Choroid plexus epithelial cell (primary cell): ENCODE measurements at regions not wholly inside any gene's neighbourhood (a gene's known extent, or its start where the extent isn't known, plus 50 kb on each side); places are given as distances from the start of the nearest gene placed in this dataset.

Experiments
- DNase-seq: peaks from one replicate; pipeline ENCODE4 v3.0.0-alpha.2; 2010; ENCODE audit warnings: low read depth
- H3K4me3 ChIP-seq: 2 replicates; pipeline ENCODE4 v1.5.1; 2011; ENCODE audit warnings: low read depth, mild to moderate bottlenecking, control low read depth, low read length, moderate library complexity
- CTCF ChIP-seq: conservative IDR thresholded peaks from 2 replicates; pipeline ENCODE4 v1.5.1; 2011; ENCODE audit warnings: low read depth, mild to moderate bottlenecking, control low read depth, inconsistent platforms, low read length, moderate library complexity

GRCh38 chr14:55904086-55904485, 214.1 kb upstream of the PELI2 start:
- H3K4me3 ChIP-seq, result no peak overlapping the region

GRCh38 chr14:55908106-55908505, 210.1 kb upstream of the PELI2 start:
- no peak for DNase-seq
- TF ChIP-seq CTCF, result no peak
- H3K4me3 ChIP-seq, result no peak overlapping the region

More at GRCh38 chr14:55904086-55904485, 214.1 kb upstream of the PELI2 start:
- DNase-seq, result no peak
- TF ChIP-seq CTCF, result no peak

DNA sequence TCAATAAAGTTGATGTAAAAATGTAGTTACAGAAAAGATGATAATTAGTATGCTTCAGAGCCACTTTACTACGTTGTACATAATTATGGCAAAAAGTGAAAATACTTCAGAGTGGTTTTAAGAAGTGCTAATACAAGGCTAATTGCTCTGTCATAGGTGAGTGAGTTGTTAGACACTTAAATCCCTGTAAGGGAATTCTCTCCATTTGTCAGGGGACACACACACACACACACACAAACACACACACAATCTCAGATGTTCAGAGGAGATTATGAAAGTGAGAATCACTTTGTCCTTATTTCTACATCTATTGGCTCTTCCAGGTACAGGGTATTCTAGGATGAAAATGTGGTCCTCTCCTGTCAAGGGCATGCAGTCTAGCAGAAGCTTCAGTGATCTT, 208.3 kb upstream of the PELI2 start:
- no peak for DNase-seq
- TF ChIP-seq CTCF, result no peak
- H3K4me3 ChIP-seq, result no peak overlapping the region

- no peak for DNase-seq
- TF ChIP-seq CTCF, result no peak
- no peak overlapping the region for H3K4me3 ChIP-seq
These were observed 207.5 kb upstream of the PELI2 start for GRCh38 chr14:55910601-55911243.

DNA sequence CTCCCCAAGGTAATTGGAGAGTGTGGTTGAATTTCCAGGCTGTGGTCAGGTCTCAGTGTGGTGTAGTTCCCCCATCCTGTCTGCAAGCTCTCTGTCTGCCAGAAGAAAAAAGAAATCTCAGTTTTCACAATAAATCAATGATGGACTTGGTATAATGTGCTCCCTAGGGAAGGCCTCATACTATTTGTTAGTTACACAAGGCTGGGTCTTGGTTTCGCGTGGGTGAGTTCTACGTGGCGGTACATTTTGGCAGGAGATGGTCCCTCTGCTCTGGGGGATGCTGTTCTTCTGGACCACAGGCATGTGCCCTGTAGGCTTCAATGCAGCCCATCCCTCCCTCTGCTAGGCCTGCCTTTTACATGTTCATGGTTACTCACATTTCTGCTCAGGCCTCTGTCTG, 206.4 kb upstream of the PELI2 start:
- DNase-seq, result peak; percentile 7

GRCh38 chr14:55912344-55912743, 205.9 kb upstream of the PELI2 start:
- no peak for DNase-seq
- H3K4me3 ChIP-seq, result no peak overlapping the region
- no peak for TF ChIP-seq CTCF

More for the DNA sequence above, 206.4 kb upstream of the PELI2 start:
- TF ChIP-seq CTCF, result no peak
- H3K4me3 ChIP-seq, result no peak overlapping the region

DNA sequence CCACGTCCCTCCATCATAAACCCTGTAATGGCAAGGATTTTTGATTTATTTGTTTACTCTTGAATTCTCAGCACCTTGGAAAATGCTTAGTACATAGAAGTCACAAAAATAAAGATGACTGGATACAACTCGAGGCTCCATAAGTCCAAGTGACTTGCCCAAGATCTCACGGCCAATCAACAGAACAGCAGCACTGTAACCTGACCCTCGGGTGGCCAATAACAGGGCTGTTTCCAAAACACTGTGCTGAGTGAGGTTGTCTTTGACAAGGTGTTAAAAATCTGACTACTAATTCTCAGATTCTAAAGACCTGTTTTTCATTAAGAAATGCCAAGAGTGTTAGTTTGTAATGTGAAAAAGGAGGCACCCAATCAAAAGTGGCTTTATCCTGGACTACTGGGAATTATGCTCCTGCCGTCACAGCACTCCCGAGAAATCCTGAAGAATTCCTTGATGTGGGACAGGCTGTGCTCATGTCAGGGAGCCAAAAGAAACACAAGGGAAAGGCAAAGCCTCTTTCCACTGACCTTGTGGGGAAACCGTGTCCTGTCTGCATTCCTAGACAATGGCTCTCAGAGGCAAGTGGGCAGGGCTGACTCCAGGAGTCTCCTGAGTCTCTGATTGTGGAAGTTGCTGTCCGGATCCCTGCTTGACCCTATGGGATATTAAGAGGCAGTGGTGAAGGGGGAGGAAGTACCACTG, 204.7 kb upstream of the PELI2 start:
- TF ChIP-seq CTCF, result no peak
- H3K4me3 ChIP-seq, result no peak overlapping the region
- DNase-seq, result peak; percentile 51
